ENCODE measurements at regions not wholly inside any gene's neighbourhood (a gene's known extent, or its start where the extent isn't known, plus 50 kb on each side); places are given as distances from the start of the nearest gene placed in this dataset.

DNA sequence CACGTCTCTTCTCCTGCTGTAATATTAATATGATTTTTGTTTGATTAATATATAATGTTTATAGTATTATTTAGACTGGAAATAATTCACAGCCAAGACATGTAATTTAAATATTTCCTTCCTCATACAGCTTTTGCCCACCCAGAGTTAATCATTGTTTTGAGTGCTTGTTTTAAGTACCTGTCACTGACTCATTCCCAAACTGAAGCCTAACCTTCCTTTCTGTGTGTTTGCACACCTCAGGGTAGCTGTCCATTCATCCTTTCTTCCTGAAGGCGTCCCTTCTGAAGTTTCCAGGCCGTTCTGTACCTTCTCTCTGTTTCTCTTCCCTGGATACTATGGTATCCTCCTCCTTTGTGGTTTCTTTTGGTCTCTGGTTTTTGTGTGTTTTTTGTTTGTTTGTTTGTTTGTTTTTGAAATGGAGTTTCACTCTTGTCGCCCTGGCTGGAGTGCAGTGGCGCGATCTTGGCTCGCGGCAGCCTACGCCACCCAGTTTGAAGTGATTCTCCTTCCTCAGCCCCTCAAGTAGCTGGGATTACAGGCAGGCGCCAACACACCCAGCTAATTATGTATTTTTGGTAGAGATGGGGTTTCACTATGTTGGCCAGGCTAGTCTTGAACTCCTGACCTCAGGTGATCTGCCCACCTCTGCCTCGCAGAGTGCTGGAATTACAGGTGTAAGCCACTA is 312.4 kb downstream of the DOCK8 start:
- no peaks in the 10 kb centered on the region for H3K9me3 ChIP-seq
- ATAC-seq (no peak), DNase-seq (no peak)
- H3K4me3 ChIP-seq: no peak overlapping the region
- H3K27ac ChIP-seq: no peak overlapping the region
- no peaks in the 10 kb centered on the region for H3K27me3 ChIP-seq
- no peaks in the 10 kb centered on the region for H3K4me1 ChIP-seq
- TF ChIP-seq, protein P1, sequence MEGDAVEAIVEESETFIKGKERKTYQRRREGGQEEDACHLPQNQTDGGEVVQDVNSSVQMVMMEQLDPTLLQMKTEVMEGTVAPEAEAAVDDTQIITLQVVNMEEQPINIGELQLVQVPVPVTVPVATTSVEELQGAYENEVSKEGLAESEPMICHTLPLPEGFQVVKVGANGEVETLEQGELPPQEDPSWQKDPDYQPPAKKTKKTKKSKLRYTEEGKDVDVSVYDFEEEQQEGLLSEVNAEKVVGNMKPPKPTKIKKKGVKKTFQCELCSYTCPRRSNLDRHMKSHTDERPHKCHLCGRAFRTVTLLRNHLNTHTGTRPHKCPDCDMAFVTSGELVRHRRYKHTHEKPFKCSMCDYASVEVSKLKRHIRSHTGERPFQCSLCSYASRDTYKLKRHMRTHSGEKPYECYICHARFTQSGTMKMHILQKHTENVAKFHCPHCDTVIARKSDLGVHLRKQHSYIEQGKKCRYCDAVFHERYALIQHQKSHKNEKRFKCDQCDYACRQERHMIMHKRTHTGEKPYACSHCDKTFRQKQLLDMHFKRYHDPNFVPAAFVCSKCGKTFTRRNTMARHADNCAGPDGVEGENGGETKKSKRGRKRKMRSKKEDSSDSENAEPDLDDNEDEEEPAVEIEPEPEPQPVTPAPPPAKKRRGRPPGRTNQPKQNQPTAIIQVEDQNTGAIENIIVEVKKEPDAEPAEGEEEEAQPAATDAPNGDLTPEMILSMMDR (IDR thresholded peaks at IDR 0.05): no peak
- TF ChIP-seq POLR2A (IDR thresholded peaks at IDR 0.05): no peak
- intact Hi-C loops (cut with DNase I): no loop called here
- 73% methylated on average over 6 of the region's 11 CpGs for WGBS (ENCODE audit: insufficient coverage, low coverage, low lambda C conversion rate, missing lambda C conversion rate)
- H3K36me3 ChIP-seq: no peaks in the 10 kb centered on the region

DNA sequence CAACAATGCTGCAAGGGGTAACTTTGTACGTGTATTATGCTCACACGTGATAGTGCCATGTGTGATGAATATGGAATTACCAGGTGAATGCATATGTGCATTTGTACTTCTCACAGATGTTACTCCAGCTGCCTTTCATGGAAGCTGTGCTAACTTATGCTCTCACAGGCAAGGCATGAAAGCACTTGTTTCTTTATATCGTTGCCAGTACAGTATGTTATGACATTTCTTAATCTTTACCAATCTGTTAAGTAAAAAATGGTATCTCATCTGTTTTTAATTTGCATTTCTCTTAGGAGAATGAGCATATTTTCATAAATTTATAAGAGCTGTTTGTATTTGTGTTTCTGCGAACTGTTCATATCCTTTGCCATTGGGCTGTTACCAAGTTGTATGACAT is 311.8 kb upstream of the DMRT1 start:
- H3K4me3 ChIP-seq: no peak overlapping the region
- ATAC-seq (no peak), DNase-seq (no peak)
- intact Hi-C loops (cut with DNase I): no loop called here
- no peaks in the 10 kb centered on the region for H3K36me3 ChIP-seq
- H3K27me3 ChIP-seq: no peaks in the 10 kb centered on the region
- TF ChIP-seq, protein P1 (IDR thresholded peaks at IDR 0.05): no peak
- TF ChIP-seq POLR2A (IDR thresholded peaks at IDR 0.05): no peak
- H3K9me3 ChIP-seq: no peaks in the 10 kb centered on the region
- H3K27ac ChIP-seq: no peak overlapping the region
- 90% methylated on average over 4 of the region's 4 CpGs for WGBS (ENCODE audit: insufficient coverage, low coverage, low lambda C conversion rate, missing lambda C conversion rate)
- H3K4me1 ChIP-seq: no peaks in the 10 kb centered on the region

DNA sequence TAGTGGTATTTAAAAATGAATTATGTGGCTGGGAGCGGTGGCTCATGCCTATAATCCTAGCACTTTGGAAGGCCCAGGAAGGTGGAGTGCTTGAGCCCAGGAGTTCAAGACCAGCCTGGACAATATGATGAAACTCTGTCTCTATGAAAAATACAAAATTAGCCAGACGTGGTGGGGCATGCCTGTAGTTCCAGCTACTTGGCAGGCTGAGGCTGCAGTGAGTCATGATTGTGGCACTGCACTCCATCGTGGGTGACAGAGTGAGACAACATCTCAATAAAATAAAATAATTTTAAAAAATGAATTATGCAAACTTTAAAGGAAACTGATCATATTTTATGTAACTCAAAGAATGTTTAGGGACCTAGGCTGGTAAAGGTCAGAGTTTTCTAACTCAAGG is 310.8 kb upstream of the DMRT1 start:
- no peaks in the 10 kb centered on the region for H3K36me3 ChIP-seq
- no peaks in the 10 kb centered on the region for H3K9me3 ChIP-seq
- no peak for TF ChIP-seq POLR2A (IDR thresholded peaks at IDR 0.05)
- TF ChIP-seq, protein P1 (IDR thresholded peaks at IDR 0.05): no peak
- no peaks in the 10 kb centered on the region for H3K27me3 ChIP-seq
- 38% methylated on average over 3 of the region's 3 CpGs for WGBS (ENCODE audit: insufficient coverage, low coverage, low lambda C conversion rate, missing lambda C conversion rate)
- DNase-seq: no peak
- no peak for ATAC-seq
- no peaks in the 10 kb centered on the region for H3K4me1 ChIP-seq
- intact Hi-C loops (cut with DNase I): no loop called here
- no peak overlapping the region for H3K4me3 ChIP-seq
- no peak overlapping the region for H3K27ac ChIP-seq

DNA sequence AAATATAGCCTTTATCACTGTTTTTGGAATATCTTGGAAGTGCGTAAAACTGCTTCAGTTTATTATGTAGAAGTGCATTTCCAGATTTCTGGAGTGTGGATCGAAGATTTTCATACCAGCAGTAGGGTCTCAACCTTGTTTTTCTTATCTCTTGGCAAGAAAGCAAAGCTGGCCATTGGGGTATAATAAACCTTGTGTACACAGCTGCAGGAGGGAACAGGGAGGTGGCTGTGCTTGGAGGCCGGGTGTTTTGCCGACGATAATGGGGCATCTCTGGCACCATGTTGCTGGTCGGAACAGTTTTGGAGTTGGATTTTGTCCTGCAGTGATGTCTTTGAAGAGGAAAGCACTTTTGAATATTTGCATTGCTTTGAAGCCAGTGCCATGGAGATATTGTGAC is 308.8 kb upstream of the DMRT1 start:
- WGBS (ENCODE audit: insufficient coverage, low coverage, low lambda C conversion rate, missing lambda C conversion rate): 50% methylated on average over 6 of the region's 6 CpGs
- ATAC-seq (no peak), DNase-seq (no peak)

More for the DNA sequence above, 308.8 kb upstream of the DMRT1 start:
- no peak overlapping the region for H3K4me3 ChIP-seq
- TF ChIP-seq, protein P1 (IDR thresholded peaks at IDR 0.05): no peak
- TF ChIP-seq POLR2A (IDR thresholded peaks at IDR 0.05): no peak
- no peaks in the 10 kb centered on the region for H3K9me3 ChIP-seq
- intact Hi-C loops (cut with DNase I): no loop called here
- H3K4me1 ChIP-seq: no peaks in the 10 kb centered on the region
- H3K27ac ChIP-seq: no peak overlapping the region
- no peaks in the 10 kb centered on the region for H3K27me3 ChIP-seq
- H3K36me3 ChIP-seq: no peaks in the 10 kb centered on the region
